ENCODE measurements at regions not wholly inside any gene's neighbourhood (a gene's known extent, or its start where the extent isn't known, plus 50 kb on each side); places are given as distances from the start of the nearest gene placed in this dataset.
A peak's percentile ranks its signal among the peaks of the same experiment; 100 is the strongest.

DNA sequence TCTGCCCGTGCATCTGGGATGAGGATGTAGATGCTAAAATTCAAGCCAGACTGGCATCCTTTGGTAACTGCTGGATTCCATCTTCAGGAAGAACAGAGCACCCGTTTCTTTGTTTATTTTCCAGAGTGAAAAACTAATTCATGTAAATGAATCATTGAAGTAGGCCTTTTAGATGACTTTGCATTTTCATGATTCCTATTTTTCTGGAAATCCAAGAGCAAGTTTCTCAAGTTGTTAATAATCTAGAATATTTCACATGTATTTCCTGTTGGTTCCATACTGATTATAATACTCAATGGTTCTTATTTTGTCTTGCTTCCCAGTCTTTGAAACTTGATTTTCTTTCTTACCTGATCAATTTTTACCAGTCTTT lies 328.4 kb downstream of the LPIN1 start:
- no peak for TF ChIP-seq CTCF (IDR thresholded peaks at IDR 0.05)
- TF ChIP-seq CEBPB (IDR thresholded peaks at IDR 0.05): no peak
- TF ChIP-seq MAFK (IDR thresholded peaks at IDR 0.05; ENCODE audit: partially characterized antibody): peak; percentile 76
- no peak for TF ChIP-seq FOXS1 (CRISPR knock-in tag; IDR thresholded peaks at IDR 0.05)
- TF ChIP-seq SREBF2 (IDR thresholded peaks at IDR 0.05): no peak

All from A549 (cell line).